ENCODE measurements at regions not wholly inside any gene's neighbourhood (a gene's known extent, or its start where the extent isn't known, plus 50 kb on each side); places are given as distances from the start of the nearest gene placed in this dataset.
"Not testable (repeated sequence)": the region's sequence is repeated elsewhere in the genome, so short reads cannot be mapped to it uniquely, and the experiment has no call there.

- intact Hi-C loops (cut with micrococcal nuclease), result no loop called here
- Mint-ChIP-seq H3K9me3 (no peaks in the 10 kb centered on the region), H3K27ac (no peak overlapping the region), H3K27me3 (ENCODE audit: low read depth) (peaks cover 1% of the 10 kb centered on the region), H3K36me3 (ENCODE audit: low read depth) (no peaks in the 10 kb centered on the region), H3K4me1 (ENCODE audit: low read depth) (no peaks in the 10 kb centered on the region), H3K4me3 (ENCODE audit: low read depth) (no peak overlapping the region)
- no peak for DNase-seq (ENCODE audit: low spot score)
Observed at GRCh38 chr14:105912641-105913180, 386.3 kb downstream of the TMEM121 start.

- H3K27ac Mint-ChIP-seq, result no peak overlapping the region
- H3K4me1 Mint-ChIP-seq (ENCODE audit: low read depth), result no peaks in the 10 kb centered on the region
- peaks cover 1% of the 10 kb centered on the region for H3K27me3 Mint-ChIP-seq (ENCODE audit: low read depth)
- no peak for DNase-seq (ENCODE audit: low spot score)
- H3K4me3 Mint-ChIP-seq (ENCODE audit: low read depth), result no peak overlapping the region
- intact Hi-C loops (cut with micrococcal nuclease), result no loop called here
- no peaks in the 10 kb centered on the region for H3K36me3 Mint-ChIP-seq (ENCODE audit: low read depth)
- no peaks in the 10 kb centered on the region for H3K9me3 Mint-ChIP-seq
Observed at GRCh38 chr14:105913221-105913620, 386.8 kb downstream of the TMEM121 start.

GRCh38 chr14:105913861-105914260 lies 387.5 kb downstream of the TMEM121 start:
- Mint-ChIP-seq H3K4me1 (ENCODE audit: low read depth) (no peaks in the 10 kb centered on the region), H3K36me3 (ENCODE audit: low read depth) (no peaks in the 10 kb centered on the region), H3K27me3 (ENCODE audit: low read depth) (peaks cover 1% of the 10 kb centered on the region), H3K4me3 (ENCODE audit: low read depth) (no peak overlapping the region), H3K9me3 (no peaks in the 10 kb centered on the region), H3K27ac (no peak overlapping the region)
- intact Hi-C loops (cut with micrococcal nuclease), result no loop called here
- DNase-seq (ENCODE audit: low spot score), result no peak

- H3K36me3 Mint-ChIP-seq (ENCODE audit: low read depth); DNase-seq (ENCODE audit: low spot score); H3K4me1 Mint-ChIP-seq (ENCODE audit: low read depth); H3K27ac Mint-ChIP-seq; H3K27me3 Mint-ChIP-seq (ENCODE audit: low read depth); intact Hi-C loops (cut with micrococcal nuclease); H3K4me3 Mint-ChIP-seq (ENCODE audit: low read depth); H3K9me3 Mint-ChIP-seq: not testable (repeated sequence)
Observed at GRCh38 chr14:105914281-105914680, 387.9 kb downstream of the TMEM121 start.

GRCh38 chr14:105914738-105915385 lies 388.5 kb downstream of the TMEM121 start:
- Mint-ChIP-seq H3K4me1 (ENCODE audit: low read depth) (no peaks in the 10 kb centered on the region), H3K27ac (no peak overlapping the region), H3K36me3 (ENCODE audit: low read depth) (no peaks in the 10 kb centered on the region), H3K9me3 (no peaks in the 10 kb centered on the region), H3K27me3 (ENCODE audit: low read depth) (peaks cover 1% of the 10 kb centered on the region), H3K4me3 (ENCODE audit: low read depth) (no peak overlapping the region)
- no peak for DNase-seq (ENCODE audit: low spot score)
- intact Hi-C loops (cut with micrococcal nuclease), result no loop called here

GRCh38 chr14:105915546-105915945 lies 389.2 kb downstream of the TMEM121 start:
- H3K27ac Mint-ChIP-seq; H3K27me3 Mint-ChIP-seq (ENCODE audit: low read depth); H3K9me3 Mint-ChIP-seq; H3K4me1 Mint-ChIP-seq (ENCODE audit: low read depth); H3K4me3 Mint-ChIP-seq (ENCODE audit: low read depth); H3K36me3 Mint-ChIP-seq (ENCODE audit: low read depth); intact Hi-C loops (cut with micrococcal nuclease); DNase-seq (ENCODE audit: low spot score): not testable (repeated sequence)

- H3K36me3 Mint-ChIP-seq (ENCODE audit: low read depth); H3K4me1 Mint-ChIP-seq (ENCODE audit: low read depth); H3K9me3 Mint-ChIP-seq; DNase-seq (ENCODE audit: low spot score); H3K27me3 Mint-ChIP-seq (ENCODE audit: low read depth); H3K27ac Mint-ChIP-seq; H3K4me3 Mint-ChIP-seq (ENCODE audit: low read depth); intact Hi-C loops (cut with micrococcal nuclease): not testable (repeated sequence)
Observed at GRCh38 chr14:105917136-105917932, 391.0 kb downstream of the TMEM121 start.

- Mint-ChIP-seq H3K4me3 (ENCODE audit: low read depth) (no peak overlapping the region), H3K27me3 (ENCODE audit: low read depth) (peaks cover 1% of the 10 kb centered on the region), H3K9me3 (no peaks in the 10 kb centered on the region), H3K36me3 (ENCODE audit: low read depth) (no peaks in the 10 kb centered on the region), H3K4me1 (ENCODE audit: low read depth) (no peaks in the 10 kb centered on the region), H3K27ac (no peak overlapping the region)
- intact Hi-C loops (cut with micrococcal nuclease), result no loop called here
- DNase-seq (ENCODE audit: low spot score), result no peak
Observed at GRCh38 chr14:105917933-105918436, 391.6 kb downstream of the TMEM121 start.

GRCh38 chr14:105918496-105919262 lies 392.3 kb downstream of the TMEM121 start:
- Mint-ChIP-seq H3K36me3 (ENCODE audit: low read depth) (no peaks in the 10 kb centered on the region), H3K4me1 (ENCODE audit: low read depth) (no peaks in the 10 kb centered on the region), H3K4me3 (ENCODE audit: low read depth) (no peak overlapping the region), H3K9me3 (no peaks in the 10 kb centered on the region), H3K27me3 (ENCODE audit: low read depth) (peaks cover 1% of the 10 kb centered on the region), H3K27ac (no peak overlapping the region)
- intact Hi-C loops (cut with micrococcal nuclease), result no loop called here
- no peak for DNase-seq (ENCODE audit: low spot score)

- no peak overlapping the region for H3K27ac Mint-ChIP-seq
- H3K9me3 Mint-ChIP-seq, result no peaks in the 10 kb centered on the region
- H3K4me3 Mint-ChIP-seq (ENCODE audit: low read depth), result no peak overlapping the region
- no peaks in the 10 kb centered on the region for H3K4me1 Mint-ChIP-seq (ENCODE audit: low read depth)
- intact Hi-C loops (cut with micrococcal nuclease), result no loop called here
- peaks cover 4% of the 10 kb centered on the region for H3K27me3 Mint-ChIP-seq (ENCODE audit: low read depth)
- no peaks in the 10 kb centered on the region for H3K36me3 Mint-ChIP-seq (ENCODE audit: low read depth)
- no peak for DNase-seq (ENCODE audit: low spot score)
Observed at GRCh38 chr14:105919458-105920150, 393.2 kb downstream of the TMEM121 start.

- not testable (repeated sequence) for H3K9me3 Mint-ChIP-seq; H3K4me3 Mint-ChIP-seq (ENCODE audit: low read depth)
Observed at GRCh38 chr14:105920151-105920700, 393.8 kb downstream of the TMEM121 start.

More at GRCh38 chr14:105920151-105920700, 393.8 kb downstream of the TMEM121 start:
- H3K27me3 Mint-ChIP-seq (ENCODE audit: low read depth); DNase-seq (ENCODE audit: low spot score); H3K4me1 Mint-ChIP-seq (ENCODE audit: low read depth); H3K27ac Mint-ChIP-seq; intact Hi-C loops (cut with micrococcal nuclease); H3K36me3 Mint-ChIP-seq (ENCODE audit: low read depth): not testable (repeated sequence)

Data from activated T-helper 2 cell treated with anti-CD3 and anti-CD28 coated beads, Interferon-gamma antibody, Interleukin-2, Interleukin-4, amounts not matched to agents 10 μg/mL and 5 μg/mL and 100 μg/mL, durations not matched to agents 14 hours and 24 hours and 36 hours (primary cell).